ENCODE measurements at regions not wholly inside any gene's neighbourhood (a gene's known extent, or its start where the extent isn't known, plus 50 kb on each side); places are given as distances from the start of the nearest gene placed in this dataset.

DNA sequence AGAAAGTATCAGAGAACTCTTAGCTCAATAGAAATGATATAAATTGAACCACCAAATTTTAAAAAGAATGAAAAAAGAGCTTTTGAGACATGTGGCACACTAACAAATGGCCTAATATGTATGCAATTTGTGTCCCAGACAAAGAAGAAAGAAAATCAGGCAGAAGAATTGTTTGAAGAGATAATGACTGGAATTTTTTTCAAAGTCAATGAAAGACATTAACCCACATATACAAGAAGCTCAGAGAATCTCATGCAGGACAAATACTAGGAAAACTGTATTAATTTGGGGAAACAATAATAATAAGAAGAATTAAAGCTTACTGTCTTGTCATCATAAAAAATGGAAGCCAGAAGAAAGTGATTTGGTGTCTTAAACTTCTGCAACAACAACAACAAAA, 304.1 kb upstream of the RND3 start:
- Histone ChIP-seq H3K9me3 (peaks cover 0 to 29% (median 9%) of the 10 kb centered on the region in 11 donors), H3K27me3 (no peaks in the 10 kb centered on the region), H3K4me1 (peaks cover 0 to 38% (median 5%) of the 10 kb centered on the region in 9 donors), H3K4me3 (no peak overlapping the region), H3K36me3 (no peaks in the 10 kb centered on the region), H3K27ac (no peak overlapping the region)
- intact Hi-C loops (cut with DNase I) = loop anchor here in 1 of 10 donors (5.0 kb wide), 1 partner anchor 179 kb away; no protein-coding TSS in a partner anchor
- no peak for DNase-seq
- no peak for ATAC-seq
- TF ChIP-seq, protein P1, sequence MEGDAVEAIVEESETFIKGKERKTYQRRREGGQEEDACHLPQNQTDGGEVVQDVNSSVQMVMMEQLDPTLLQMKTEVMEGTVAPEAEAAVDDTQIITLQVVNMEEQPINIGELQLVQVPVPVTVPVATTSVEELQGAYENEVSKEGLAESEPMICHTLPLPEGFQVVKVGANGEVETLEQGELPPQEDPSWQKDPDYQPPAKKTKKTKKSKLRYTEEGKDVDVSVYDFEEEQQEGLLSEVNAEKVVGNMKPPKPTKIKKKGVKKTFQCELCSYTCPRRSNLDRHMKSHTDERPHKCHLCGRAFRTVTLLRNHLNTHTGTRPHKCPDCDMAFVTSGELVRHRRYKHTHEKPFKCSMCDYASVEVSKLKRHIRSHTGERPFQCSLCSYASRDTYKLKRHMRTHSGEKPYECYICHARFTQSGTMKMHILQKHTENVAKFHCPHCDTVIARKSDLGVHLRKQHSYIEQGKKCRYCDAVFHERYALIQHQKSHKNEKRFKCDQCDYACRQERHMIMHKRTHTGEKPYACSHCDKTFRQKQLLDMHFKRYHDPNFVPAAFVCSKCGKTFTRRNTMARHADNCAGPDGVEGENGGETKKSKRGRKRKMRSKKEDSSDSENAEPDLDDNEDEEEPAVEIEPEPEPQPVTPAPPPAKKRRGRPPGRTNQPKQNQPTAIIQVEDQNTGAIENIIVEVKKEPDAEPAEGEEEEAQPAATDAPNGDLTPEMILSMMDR (IDR thresholded peaks at IDR 0.05) = no peak

DNA sequence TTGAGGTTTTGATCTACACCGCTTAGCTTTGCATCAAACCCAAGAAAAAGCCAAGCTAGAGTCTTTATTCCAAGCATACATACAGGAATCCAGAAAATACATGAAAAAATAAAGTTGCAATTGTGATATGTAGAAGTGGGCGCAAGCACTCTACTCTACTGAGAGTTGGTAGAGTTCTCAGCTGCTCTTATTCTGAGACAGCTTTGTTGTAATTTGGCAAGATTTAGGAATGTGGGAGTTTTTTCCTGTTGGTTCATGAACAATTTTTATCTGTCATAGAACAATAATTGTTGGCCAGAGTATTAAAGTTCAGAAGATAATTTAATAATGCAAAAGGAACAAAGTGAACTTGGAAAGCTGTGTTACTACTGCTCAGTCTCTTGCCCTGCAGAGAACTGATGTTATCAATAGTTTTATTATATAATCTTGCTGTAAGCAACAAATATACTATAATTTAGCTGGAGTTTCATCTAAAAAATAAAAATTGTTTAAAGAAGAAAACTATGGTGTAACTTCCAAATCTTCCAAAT, 302.0 kb upstream of the RND3 start:
- 65 to 68% methylated on average over 2 of the region's 2 CpGs for WGBS, 2 donors
- H3K27ac ChIP-seq = peak overlapping the region in 2 of 10 donors; percentile 3 to 32
- peak in 6 of 8 donors; percentile 35 to 80 (median 71) for ATAC-seq

DNA sequence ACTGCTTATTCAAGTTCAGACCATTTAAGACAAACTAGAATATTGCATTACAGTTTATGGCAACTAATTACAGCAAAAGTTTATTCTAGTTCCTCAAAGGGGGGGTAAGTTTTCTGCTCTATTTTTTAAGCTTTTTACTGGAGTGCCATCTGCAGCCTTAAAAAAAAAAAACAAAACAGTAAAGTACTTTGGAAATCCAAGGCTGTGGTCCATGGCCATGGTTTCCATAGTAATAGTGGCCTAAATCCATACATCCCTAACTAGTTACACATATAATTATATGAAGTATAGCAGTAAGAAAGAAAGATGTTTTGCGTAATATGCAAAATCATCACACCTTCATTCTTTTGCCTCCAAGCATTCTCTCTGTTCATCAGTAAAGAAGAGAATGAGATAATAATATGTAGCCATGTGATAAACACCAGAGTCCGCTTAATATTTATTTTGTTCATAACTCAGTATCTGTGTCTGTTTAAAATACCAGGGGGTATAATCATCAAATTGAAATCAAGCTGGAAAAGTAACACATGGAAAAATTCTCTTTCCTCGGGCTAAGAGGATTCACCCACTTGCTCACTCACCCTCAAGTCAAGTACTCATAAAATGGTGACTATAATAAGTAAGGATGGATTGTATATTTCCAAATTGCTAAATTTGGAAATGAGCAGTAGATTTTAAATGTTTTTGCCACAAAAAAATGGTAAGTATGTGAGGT, 301.1 kb upstream of the RND3 start:
- intact Hi-C loops (cut with DNase I) = no loop called here
- Histone ChIP-seq H3K27ac (no peak overlapping the region), H3K36me3 (no peaks in the 10 kb centered on the region), H3K4me3 (no peak overlapping the region), H3K9me3 (peaks cover 0 to 29% (median 9%) of the 10 kb centered on the region in 11 donors), H3K4me1 (peaks cover 0 to 40% (median 5%) of the 10 kb centered on the region in 9 donors), H3K27me3 (no peaks in the 10 kb centered on the region)
- ATAC-seq = no peak
- no peak for DNase-seq
- 87 to 93% methylated on average over 3 of the region's 3 CpGs for WGBS, 2 donors
- TF ChIP-seq, protein P1 (IDR thresholded peaks at IDR 0.05) = no peak

More for the DNA sequence above, 302.0 kb upstream of the RND3 start:
- Histone ChIP-seq H3K4me3 (no peak overlapping the region), H3K4me1 (peaks cover 0 to 40% (median 5%) of the 10 kb centered on the region in 9 donors), H3K9me3 (peaks cover 0 to 29% (median 9%) of the 10 kb centered on the region in 11 donors), H3K27me3 (no peaks in the 10 kb centered on the region), H3K36me3 (no peaks in the 10 kb centered on the region)
- TF ChIP-seq, protein P1 (IDR thresholded peaks at IDR 0.05) = no peak
- intact Hi-C loops (cut with DNase I) = no loop called here
- no peak for DNase-seq

DNA sequence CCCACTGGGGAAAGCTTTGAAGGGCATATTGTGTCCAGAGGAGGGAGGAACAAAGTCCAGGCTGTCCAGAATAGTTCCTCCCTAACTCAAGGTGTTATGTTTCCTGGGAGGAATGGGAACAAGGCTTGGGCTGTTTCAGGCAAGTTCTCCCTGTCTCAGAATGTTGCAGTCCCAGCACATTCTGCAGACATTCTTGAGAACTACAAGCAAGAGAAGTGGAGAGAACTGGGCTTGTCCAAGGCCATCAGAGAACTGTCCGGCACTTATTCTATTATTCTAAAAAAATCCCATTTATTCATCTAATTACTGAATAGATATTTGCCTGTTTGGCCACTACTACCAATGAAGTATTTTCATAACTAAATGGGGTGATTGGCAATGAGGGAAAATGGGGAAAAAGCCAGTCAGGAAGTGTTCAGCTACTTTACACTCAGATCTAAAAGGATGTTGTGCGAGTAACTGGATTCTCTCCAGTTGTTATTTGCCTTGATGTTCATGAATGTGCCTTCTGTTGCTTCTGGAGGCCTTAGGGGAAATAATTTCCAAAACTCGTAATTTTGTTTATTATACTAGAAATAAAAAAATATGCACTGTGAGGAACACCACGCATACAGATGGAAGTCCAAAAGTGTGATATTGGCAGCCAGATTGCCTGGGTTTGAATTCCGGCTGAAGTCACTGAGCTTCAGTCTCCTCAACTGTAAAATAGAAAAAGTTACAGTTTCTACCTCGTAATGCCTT, 300.1 kb upstream of the RND3 start:
- 57 to 68% methylated on average over 6 of the region's 6 CpGs for WGBS, 2 donors
- peaks cover 0 to 20% (median 9%) of the 10 kb centered on the region in 11 donors for H3K9me3 ChIP-seq
- ATAC-seq (peak in 5 of 8 donors; percentile 39 to 70 (median 49)), DNase-seq (no peak)
- H3K27me3 ChIP-seq = no peaks in the 10 kb centered on the region
- H3K27ac ChIP-seq = peak overlapping the region in 6 of 10 donors; percentile 12 to 53 (median 20)
- TF ChIP-seq, protein P1 (IDR thresholded peaks at IDR 0.05) = no peak
- H3K4me3 ChIP-seq = no peak overlapping the region
- intact Hi-C loops (cut with DNase I) = no loop called here
- no peaks in the 10 kb centered on the region for H3K36me3 ChIP-seq
- peaks cover 0 to 40% (median 5%) of the 10 kb centered on the region in 9 donors for H3K4me1 ChIP-seq

All from heart right ventricle (tissue), 16 donors.